GM18519 (cell line): ENCODE measurements at regions not wholly inside any gene's neighbourhood (a gene's known extent, or its start where the extent isn't known, plus 50 kb on each side); places are given as distances from the start of the nearest gene placed in this dataset.
A peak's percentile ranks its signal among the peaks of the same experiment; 100 is the strongest.

Experiments
- ATAC-seq: cut with Tn5 transposase; IDR thresholded peaks from one replicate; pipeline ENCODE4 v1.9.1; 2021; ENCODE audit warnings: mild to moderate bottlenecking, moderate library complexity; ENCODE audit not compliant: unreplicated experiment, low FRiP score

DNA sequence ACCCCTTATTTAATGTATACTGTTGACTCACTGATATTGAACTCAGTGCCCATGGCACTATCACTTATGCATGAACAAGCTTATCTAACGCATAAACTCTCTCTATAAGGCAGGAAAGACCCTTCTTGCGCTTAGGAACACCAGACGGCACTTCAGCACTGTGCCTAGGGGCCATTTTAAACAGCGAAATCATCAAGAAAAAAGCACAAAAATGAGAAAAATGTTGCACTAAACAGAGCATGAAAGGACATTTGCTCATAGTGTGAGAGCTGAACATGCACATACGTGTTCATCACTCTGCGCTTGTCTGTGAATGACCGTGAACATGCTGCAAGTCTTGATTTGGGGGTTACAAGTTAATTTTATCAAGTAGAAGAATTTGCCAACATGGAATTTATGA lies 109.6 kb downstream of the WDR11 start:
- no peak for ATAC-seq

DNA sequence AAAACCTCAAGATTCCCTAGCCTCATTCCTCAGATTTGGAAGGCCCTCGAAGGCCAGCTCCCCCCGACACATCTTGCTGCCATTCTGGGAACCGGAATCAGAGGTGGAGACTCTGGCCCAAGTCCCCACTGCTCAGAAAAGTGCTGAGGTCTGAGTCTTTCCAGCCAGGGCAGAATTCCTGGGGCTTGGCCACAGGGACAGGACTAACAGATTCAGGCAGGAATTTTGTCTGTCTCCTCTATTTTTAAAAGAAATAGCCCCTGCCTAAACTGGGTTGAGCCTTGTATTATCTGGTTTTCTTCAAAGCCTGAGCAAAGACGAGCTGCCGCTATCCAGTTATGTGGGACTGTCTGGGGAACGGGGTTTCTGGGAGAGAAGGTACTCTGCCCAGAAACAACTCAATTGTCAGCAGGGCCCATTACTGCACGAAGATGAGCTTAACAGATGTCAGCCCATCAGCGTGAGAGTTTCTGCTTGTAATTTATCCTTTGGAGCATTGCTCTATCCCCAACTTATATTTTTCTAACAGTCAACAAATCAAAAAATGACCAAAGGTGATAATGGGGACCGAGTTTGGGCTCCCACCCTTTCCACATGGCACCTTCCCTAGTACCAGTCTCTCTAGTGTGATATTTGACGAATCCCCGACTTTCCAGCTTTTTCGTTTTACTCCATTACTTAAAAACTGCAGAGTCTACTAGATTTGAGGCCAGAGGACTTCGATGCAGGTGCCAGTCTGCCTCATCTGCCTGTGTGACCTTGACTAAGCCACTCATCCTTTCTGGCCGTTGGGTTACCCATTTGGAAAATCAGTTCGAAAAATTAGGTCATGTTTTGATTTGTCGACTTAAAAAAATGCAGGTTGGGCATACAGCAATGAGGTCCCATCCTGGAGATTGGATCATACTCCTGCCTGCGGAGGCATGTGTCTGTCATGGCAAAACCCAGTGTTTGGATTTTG lies 110.9 kb downstream of the WDR11 start:
- no peak for ATAC-seq

DNA sequence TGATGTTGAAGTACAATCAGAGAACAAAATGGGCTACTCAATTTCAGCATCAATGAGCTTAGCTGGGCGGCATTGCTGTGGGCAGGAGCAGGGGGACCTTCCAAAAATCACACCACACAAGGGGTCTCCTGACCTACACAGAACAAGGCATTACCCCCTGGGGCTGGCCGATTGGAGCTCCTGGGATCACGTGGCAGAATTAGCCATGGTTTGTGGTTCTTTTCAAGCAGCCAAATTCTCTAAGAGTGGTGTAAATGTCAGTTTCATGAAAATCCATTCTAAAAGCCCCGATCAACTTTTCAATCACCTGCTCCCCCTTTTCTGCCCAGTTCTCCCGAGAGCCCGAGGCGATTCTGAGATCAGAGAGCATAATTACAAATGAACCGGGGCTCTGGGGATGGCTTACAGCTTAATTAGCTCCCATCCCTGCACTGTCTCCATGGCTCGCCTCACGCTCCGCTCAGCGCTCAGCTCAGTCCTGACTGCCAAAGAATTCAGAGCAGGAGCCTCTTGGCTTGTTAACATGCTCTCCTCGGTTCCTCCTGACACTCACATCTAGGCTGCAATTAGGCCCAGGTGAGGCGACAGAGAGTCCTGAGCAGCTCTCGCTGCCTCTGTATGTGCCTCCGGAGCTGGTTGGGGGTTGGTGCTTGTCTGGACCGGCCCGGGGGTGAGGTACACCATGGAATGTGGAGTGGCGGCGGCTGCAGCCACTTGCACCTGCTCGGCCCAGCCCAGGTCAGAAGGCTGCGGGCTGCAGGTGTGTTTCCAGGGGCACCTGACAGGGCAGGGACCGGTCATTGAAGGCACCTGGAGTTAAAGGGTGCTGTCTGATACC lies 111.8 kb downstream of the WDR11 start:
- ATAC-seq = no peak

DNA sequence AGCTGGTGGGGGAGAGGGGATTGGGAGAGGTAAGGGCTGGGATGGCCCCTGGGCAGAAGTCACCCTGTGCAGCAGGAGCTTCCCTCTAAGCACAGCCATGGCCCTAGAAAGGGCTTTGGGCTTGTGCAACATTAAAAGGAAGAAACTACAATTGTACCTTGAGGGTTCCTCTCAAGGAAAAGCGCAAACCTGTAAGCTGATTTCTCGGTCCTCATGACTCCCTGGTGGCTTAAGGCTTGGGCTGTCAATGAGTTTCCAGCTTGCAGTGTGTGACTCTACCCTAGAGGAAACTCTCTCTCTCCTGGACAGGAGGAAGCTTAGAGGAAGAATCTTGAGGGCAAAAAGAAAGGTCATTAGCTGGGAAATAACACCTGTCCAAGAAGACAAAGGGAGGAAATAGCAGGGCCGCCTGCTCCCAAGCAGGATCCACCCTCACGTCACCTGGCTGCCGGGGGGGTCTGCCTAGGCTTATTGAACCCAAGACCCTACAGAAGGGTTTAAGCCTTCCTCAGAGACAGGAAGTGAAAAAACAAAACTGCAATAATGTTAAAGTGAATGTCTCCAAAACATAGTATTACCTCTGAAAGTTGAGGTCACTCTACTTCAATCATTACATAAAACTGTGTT lies 112.5 kb downstream of the WDR11 start:
- no peak for ATAC-seq

DNA sequence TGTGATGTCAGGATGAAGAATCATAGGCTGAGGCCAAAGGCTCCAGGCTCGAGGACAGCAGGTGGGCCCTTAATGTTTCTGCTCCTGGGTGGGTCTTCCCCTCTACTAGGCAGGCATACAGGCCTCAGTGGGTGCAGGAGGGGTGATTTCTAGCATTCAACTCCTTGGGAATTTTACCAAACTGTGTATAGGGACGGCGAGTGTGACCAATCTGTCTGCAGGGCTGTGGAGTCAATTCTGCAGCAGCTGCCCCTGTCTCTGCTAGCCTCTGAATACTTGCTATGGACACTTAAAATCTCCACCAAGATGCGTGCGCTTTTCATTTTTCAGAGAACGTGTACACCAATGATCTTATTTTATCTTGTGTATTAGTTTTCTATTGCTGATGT lies 115.5 kb downstream of the WDR11 start:
- ATAC-seq = no peak

DNA sequence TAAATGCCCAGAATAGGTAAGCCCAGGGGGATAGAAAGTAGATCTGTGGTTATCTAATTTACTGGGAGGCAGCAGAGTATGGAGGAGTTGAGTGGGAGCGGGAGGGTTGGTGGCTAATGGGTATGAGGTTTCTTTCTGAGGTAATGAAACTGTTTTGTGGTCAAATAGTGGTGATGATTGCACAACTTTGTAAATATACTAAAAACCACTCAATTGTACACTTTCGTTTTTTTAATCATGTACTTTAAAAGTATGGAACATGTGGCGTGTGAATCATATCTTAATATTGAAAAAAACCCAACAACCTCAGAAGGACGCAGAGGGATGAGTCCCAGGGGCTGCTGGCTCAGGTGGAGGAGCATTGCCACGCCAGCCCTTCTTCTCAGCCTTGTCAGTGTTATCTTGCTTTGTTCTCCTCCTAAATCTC lies 118.1 kb downstream of the WDR11 start:
- peak; percentile 70 for ATAC-seq

DNA sequence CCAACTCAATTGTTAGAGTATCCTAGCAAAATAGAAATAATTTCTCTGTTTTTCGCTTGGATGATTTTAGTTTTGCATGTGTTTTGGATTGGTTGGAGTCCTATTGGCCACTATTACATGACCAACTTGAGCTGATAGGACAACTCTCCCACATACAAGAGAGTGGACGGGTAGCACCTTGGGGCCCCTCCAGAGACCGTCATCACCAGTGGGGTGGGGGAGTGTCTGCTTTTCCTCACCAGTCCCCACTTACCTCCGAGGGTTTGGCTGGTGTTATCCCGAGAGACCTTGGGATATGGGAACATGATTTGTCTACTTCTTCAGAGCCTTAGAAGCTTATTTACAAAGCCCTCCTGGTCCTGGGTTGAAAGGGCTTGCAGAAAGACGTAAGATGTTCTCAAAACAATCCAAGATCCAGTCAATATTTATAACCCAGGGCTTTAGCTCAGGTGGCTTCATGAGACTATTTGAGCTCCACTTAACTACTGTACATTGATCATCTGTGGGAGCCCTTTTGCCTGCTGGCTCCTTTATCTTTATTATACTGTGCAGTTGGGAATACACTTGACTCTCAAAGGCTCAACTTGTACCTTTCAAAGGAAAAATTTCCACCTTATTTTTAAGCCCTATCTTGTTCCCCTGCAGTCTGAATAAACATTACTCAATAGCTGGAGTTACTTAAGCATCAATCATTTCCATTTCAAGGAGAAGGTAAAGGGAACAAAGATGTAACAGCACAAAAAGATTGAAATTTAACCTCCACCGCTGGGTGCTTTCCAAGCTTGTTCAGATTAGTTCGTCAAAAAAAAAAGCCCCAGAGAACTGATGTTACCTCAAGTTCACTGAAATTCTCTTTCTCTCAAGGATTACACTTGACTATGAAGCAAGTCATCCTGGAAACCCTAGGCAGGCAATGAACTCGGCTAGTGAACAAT lies 119.7 kb downstream of the WDR11 start:
- no peak for ATAC-seq

DNA sequence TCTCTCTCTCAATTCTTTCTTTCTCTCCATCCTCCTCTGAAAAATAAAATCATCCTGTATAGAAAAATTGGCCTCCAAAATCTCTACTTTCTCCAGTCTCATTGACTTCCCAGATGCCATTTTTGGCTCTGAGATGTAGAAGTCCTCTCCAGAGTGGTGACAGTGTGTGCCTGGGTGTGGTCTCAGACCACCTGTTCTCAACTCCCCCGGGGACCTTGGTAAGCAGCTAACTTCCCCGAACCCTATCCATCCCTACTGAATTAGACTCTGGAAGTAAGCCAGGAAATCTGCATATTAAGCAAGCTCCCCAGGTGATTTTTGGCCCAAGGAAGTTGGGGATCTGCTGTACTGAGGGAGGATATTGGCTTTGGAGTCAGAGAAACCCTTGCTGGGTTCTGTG lies 120.5 kb downstream of the WDR11 start:
- no peak for ATAC-seq

DNA sequence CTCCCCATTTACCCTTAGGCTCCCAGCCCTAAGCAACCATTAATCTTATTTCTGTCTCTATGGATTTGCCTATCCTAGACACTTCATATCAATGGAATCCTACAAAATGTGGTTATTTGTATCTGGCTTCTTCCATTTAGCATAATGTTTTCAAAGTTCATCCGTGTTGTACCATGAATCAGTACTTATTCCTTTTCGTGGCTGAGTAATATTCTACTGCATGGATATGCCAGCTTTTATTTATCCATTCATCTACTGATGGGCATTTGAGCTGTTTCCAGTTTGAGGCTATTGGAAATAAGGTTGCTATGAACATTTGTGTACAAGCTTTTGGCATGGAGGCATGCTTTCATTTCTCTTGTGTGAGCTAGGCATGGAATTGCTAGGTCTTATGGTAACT lies 121.1 kb downstream of the WDR11 start:
- no peak for ATAC-seq

DNA sequence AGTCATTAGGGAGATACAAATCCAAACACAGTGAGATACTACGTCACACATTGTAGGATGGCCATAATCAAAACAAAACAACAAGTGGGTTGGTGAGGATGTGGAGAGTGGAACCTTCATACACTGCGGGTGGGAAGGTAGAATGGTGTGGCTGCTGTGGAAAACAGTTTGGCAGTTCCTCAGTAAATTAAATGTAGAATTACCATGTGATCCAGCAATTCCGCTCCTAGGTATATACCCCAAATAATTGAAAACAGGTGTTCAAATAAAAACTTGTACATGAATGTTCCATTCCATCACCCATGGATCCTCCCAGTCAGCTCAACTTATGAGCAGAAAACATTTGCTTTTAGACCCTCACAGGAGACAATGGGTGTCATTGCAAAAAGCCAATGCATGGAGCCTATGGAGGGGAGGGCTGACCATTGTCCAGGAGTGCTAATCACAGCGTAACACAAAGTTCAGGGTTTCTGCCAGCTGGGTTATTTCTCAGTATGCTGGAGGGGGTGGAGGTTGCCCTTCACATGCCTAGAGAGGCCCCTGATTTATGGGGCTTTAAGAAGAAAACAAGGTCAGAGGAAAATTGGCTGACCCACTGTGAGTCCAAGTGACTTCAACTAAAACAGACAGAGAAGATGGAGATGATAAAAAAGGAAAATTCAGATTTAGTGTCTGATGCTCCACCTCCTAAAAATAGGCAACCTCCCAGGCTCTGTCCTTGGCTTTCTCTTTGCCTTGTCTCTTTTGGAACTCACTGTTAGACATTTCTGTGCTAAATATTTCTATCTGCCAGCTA lies 124.1 kb downstream of the WDR11 start:
- no peak for ATAC-seq

DNA sequence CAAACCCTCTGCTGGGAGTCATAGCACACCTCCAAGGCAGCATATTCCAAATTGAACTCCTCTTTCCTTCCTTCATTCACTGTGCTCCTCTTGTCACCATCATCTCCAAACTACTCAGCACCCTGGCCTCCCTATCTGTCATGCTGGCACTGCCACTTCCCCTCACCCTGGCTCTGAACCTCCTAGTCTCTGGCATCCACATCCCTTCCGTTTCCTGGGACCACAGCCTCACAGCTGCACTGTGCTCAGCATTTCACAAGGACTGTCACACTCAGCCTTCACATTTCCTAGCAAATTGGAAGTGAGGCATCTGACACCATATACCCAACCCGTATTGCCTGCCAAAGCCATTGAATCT lies 124.7 kb downstream of the WDR11 start:
- no peak for ATAC-seq

DNA sequence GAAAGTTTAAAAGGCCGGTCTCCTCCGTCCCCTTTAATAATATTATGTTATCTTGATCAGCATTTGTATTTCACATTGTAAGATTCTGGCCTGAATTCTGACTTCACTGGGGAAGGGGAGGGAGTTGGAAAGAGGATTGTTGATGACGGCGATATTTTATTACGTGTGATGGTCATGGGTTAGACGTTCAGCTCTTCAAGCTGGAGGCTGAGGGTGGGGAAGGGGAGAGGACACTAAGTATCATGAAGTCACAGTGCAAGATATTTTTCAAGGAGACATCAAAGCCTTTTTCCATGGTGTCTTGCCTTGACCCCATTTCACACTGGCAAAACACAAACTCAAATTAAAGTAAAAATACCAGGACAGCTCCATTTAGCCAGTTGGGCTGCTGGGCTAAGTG lies 126.7 kb downstream of the WDR11 start:
- ATAC-seq = no peak

DNA sequence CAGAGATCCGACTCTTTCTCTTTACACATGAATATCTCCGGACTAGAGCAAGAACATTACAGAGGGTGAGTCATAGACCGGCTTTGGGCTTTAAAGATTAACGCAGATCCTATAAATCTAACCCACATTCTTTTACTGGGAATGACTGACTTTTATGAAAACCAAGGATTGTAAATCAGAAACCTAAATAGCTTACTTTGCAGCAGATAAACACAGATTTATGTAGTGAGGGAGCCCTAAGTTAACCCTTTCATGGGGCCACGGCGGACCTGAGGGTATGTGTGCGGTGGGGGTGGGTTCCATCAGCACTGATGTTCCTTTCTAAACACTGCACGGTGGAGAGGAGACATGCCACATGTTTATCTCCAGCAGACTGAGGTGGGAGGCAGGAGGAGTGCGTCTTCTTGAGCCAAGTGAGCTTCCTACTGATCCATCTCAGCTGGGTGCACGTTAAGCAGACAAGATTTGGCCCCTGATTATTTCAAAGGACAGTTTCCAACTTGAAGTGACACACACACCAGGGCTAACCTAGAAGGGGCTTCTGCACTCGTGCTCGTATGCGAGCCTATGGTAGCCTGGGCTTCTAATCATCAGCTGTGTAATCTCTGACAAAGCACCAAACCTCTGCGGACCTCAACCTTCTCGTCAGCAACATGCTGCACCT lies 127.6 kb downstream of the WDR11 start:
- no peak for ATAC-seq

DNA sequence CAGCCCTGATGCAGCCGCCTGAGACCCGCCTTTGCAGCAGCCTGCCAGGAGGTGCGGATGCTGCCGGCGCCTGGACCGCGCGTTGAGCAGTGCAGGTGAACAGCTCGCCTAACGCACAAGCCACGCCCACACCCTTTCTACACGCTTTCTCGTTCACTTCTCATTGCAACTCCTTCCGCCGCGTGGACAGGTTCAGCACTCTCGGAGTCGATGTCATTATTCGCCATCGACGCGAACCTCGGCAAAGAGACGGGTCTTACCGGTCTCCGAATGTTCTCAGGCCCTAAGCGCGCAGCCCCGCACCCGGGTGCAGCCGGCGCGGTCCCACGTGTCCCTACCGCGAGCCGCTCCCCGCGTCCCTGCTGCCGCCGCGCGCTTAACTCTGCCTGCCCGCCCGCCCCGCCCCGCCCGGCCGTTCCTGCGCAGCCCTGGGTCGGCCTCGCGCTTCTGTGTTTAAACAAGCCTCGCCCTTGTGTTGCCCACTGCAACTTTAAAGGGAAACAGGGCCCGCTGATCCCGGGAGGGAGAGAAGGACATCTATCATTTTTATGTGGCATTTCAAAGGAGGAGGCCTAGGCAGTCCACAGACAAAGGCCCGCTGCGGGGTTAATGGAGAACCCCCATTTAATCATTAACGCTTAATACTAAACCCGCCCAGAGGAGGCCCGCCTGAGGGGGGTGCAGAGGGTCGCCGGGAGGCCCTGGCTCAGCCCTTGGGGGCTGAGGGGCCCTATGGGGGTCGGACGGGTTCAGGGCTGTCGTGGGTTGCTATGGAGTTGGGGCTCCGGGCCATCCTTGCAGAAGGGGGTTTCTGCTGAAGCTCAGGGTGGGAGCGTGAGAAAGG lies 128.5 kb downstream of the WDR11 start:
- no peak for ATAC-seq

DNA sequence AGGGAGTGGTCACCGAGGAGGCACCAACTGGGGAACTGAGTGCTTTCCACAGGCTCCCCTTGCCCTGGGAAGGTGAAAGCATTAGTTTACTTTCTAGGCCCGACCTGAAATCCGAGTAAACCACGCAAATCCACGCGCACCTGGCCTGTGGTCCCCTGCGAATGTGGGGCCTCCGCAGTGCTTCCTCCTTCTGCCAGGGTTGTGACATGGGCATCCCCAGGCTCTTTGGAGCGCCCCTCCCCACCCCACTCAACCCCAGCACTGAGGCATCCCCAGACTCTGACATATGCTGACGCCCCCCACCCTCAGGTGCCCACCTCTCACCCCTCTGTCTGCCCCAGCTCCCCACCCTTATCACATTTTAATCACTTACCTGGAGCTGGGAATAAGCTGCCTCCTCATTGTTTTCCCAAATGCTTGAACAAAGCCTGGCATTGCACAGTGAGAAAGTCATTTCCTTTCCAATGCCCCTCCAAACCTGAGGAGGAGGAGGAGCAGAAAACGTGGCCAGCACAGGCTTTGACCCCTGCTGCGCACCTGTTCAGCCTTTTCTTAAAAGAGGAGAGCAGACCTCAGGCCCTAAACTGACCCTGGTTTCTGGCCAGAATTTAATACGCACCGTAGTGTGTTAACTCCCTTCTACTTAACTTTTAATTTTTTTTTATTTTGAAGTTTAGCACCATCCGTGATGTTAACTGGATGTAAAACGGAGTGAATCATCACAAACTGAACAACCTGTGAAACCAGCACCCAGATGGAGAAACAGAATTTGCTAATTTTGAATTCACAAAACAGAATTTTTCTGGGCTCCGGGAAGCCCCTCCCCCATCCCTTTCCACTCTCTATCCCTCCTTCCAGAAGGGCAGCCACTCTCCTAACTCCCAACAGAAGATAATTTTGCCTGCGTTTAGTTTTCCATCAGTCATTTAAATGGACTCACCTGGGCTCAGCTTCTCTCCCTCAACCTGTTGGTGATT lies 129.4 kb downstream of the WDR11 start:
- ATAC-seq = no peak

DNA sequence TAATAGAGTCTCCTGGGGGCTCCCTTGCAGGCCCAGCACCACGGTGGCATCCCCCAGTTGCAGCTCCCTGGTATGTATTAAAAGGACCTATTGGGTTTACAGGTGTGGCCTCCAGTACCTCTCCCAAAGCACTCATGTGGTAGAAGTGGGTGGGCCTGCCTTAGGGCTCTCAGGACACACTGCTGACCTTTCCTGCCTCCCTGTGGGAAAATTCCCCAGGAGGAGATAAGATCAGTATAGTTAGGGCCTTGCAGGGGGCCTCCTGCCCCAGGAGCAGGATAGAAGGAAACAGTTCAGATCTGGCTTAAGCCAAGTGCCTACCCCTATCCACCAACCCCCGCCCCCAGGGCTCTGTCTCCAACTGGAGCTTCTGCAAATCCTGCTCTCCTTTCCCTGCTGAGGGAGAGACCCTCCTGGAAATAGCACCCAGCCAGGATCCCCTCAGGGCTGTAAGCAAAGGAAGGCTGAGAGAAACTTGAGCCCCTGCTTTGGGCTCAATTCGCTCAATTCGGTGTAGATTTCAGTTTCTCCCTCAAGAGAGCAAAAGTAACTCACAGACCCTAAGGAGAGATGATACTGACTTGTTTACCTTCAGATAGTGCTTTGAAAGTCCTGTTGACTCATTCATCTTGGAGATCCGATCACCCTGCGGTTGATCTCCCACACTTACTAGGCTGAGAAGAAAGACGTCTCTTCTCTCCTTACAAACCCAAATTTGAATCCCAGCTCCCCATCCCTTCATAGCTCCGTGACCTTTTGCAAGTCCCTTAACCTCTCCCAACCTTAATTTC lies 130.6 kb downstream of the WDR11 start:
- ATAC-seq = no peak
